GM19351 (cell line): ENCODE measurements at regions not wholly inside any gene's neighbourhood (a gene's known extent, or its start where the extent isn't known, plus 50 kb on each side); places are given as distances from the start of the nearest gene placed in this dataset.
"Not testable (repeated sequence)": the region's sequence is repeated elsewhere in the genome, so short reads cannot be mapped to it uniquely, and the experiment has no call there.

Experiments
- ATAC-seq: cut with Tn5 transposase; IDR thresholded peaks from one replicate; pipeline ENCODE4 v1.9.1; 2021; ENCODE audit warnings: mild to moderate bottlenecking, moderate library complexity; ENCODE audit not compliant: unreplicated experiment

- not testable (repeated sequence) for ATAC-seq
Measured at GRCh38 chr5:42868417-42868816, 56.7 kb upstream of the SELENOP start.

- ATAC-seq, result not testable (repeated sequence)
Measured at GRCh38 chr5:42864749-42865148, 53.1 kb upstream of the SELENOP start.
